ENCODE measurements at regions not wholly inside any gene's neighbourhood (a gene's known extent, or its start where the extent isn't known, plus 50 kb on each side); places are given as distances from the start of the nearest gene placed in this dataset.

DNA sequence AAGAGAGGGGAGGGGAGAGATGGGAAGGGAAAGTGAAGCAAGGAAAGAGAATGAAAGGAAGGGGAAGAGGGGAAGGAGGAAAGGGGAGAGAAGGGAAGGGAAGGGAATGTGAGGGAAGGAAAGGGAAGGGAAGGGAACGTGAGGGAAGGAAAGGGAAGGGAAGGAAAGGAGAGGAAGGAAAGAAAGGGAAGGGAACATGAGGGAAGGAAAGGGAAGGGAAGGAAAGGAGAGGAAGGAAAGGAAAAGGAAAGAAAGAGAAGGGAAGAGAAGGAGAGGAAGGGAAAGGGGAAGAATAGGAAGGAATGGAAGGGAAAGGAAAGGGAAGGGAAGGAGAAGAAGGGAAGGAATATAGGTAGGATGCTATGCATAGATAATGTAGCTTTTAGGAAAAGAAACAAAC lies 139.7 kb upstream of the PTER start:
- no peaks in the 10 kb centered on the region for H3K4me1 ChIP-seq

DNA sequence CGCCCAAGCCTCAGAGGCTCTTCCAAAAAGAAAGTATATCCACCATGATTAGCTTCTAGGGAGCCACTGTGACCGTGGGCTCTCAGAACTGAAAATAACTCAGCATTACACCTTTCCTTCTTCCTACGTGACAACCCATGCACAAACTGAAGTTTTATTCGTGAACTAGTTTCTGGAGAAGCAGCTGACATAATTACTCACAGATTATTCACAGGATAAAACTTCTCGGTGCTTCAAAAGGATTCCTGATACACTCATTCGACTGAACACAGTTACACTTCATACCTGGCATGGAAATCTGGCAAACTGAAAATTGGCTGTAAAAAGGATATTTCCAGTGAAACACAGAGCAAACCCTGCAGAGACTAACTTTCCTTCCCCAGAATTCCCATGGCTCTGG lies 139.2 kb upstream of the PTER start:
- H3K4me3 ChIP-seq = no peak overlapping the region
- intact Hi-C loops (cut with DNase I; ENCODE audit: low total_unique reads) = no loop called here
- no peak for DNase-seq (ENCODE audit: low spot score in 2 of 2)
- TF ChIP-seq, protein P1, sequence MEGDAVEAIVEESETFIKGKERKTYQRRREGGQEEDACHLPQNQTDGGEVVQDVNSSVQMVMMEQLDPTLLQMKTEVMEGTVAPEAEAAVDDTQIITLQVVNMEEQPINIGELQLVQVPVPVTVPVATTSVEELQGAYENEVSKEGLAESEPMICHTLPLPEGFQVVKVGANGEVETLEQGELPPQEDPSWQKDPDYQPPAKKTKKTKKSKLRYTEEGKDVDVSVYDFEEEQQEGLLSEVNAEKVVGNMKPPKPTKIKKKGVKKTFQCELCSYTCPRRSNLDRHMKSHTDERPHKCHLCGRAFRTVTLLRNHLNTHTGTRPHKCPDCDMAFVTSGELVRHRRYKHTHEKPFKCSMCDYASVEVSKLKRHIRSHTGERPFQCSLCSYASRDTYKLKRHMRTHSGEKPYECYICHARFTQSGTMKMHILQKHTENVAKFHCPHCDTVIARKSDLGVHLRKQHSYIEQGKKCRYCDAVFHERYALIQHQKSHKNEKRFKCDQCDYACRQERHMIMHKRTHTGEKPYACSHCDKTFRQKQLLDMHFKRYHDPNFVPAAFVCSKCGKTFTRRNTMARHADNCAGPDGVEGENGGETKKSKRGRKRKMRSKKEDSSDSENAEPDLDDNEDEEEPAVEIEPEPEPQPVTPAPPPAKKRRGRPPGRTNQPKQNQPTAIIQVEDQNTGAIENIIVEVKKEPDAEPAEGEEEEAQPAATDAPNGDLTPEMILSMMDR (IDR thresholded peaks at IDR 0.05) = no peak
- TF ChIP-seq POLR2AphosphoS5 (IDR thresholded peaks at IDR 0.05) (no peak), POLR2A (IDR thresholded peaks at IDR 0.05) (no peak)
- no peaks in the 10 kb centered on the region for H3K27me3 ChIP-seq
- H3K36me3 ChIP-seq = no peaks in the 10 kb centered on the region
- H3K9me3 ChIP-seq = no peaks in the 10 kb centered on the region
- H3K27ac ChIP-seq = no peak overlapping the region
- H3K4me1 ChIP-seq = no peaks in the 10 kb centered on the region

More for the DNA sequence above, 139.7 kb upstream of the PTER start:
- no peak overlapping the region for H3K4me3 ChIP-seq
- H3K9me3 ChIP-seq = no peaks in the 10 kb centered on the region
- TF ChIP-seq POLR2AphosphoS5 (IDR thresholded peaks at IDR 0.05) = no peak
- TF ChIP-seq, protein P1 (IDR thresholded peaks at IDR 0.05) = no peak
- TF ChIP-seq POLR2A (IDR thresholded peaks at IDR 0.05) = no peak
- no peak overlapping the region for H3K27ac ChIP-seq
- H3K27me3 ChIP-seq = no peaks in the 10 kb centered on the region
- no peak for DNase-seq (ENCODE audit: low spot score in 2 of 2)
- intact Hi-C loops (cut with DNase I; ENCODE audit: low total_unique reads) = no loop called here
- no peaks in the 10 kb centered on the region for H3K36me3 ChIP-seq

DNA sequence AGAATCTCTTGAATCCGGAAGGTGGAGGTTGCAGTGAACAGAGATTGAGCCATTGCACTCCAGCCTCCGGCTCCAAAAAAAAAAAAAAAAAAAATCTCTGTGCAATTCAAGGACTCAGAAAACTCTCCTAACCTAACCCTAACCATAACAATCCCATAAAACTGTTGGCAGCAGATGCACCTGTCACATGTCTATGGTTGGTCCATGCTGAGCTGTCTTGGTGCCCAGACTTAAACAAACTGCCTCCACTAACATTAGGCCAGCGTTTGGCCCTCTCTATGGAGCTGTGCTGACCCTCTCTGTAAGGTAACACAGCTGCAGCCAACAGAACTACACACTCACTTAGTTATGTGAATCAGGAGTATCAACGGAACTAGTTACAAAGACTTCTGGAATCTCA lies 132.5 kb upstream of the PTER start:
- H3K27ac ChIP-seq = no peak overlapping the region
- no peaks in the 10 kb centered on the region for H3K36me3 ChIP-seq
- no peak overlapping the region for H3K4me3 ChIP-seq
- intact Hi-C loops (cut with DNase I; ENCODE audit: low total_unique reads) = no loop called here
- no peak for DNase-seq (ENCODE audit: low spot score in 2 of 2)
- H3K9me3 ChIP-seq = no peaks in the 10 kb centered on the region
- no peaks in the 10 kb centered on the region for H3K4me1 ChIP-seq
- TF ChIP-seq POLR2AphosphoS5 (IDR thresholded peaks at IDR 0.05) = no peak
- TF ChIP-seq POLR2A (IDR thresholded peaks at IDR 0.05) = no peak
- TF ChIP-seq, protein P1 (IDR thresholded peaks at IDR 0.05) = no peak
- no peaks in the 10 kb centered on the region for H3K27me3 ChIP-seq

DNA sequence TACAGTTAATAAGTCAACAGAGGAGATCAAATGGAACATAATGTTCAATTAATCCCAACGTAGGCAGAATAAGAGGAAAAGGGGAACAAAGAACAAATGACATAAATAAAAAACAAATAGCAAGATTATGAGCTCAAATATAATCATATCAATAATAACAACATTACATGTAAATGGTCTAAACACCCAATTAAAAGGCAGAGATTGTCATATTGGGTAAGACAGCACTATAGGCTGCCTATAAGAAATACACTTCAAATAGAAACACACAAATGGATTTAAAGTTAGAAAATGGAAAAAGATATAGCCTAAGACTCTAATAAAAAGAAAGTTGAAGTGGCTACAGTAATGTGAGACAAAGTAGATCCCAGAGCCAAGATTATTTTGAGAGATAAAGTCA lies 126.4 kb upstream of the PTER start:
- intact Hi-C loops (cut with DNase I; ENCODE audit: low total_unique reads) = loop anchor here (10.0 kb wide), 1 partner anchor 394 kb away; no protein-coding TSS in a partner anchor
- Histone ChIP-seq H3K27me3 (no peaks in the 10 kb centered on the region), H3K9me3 (peaks cover 0 to 10% of the 10 kb centered on the region in 2 donors), H3K4me1 (no peaks in the 10 kb centered on the region), H3K27ac (no peak overlapping the region), H3K36me3 (no peaks in the 10 kb centered on the region), H3K4me3 (no peak overlapping the region)
- no peak for DNase-seq (ENCODE audit: low spot score in 2 of 2)
- TF ChIP-seq POLR2A (IDR thresholded peaks at IDR 0.05) = no peak

DNA sequence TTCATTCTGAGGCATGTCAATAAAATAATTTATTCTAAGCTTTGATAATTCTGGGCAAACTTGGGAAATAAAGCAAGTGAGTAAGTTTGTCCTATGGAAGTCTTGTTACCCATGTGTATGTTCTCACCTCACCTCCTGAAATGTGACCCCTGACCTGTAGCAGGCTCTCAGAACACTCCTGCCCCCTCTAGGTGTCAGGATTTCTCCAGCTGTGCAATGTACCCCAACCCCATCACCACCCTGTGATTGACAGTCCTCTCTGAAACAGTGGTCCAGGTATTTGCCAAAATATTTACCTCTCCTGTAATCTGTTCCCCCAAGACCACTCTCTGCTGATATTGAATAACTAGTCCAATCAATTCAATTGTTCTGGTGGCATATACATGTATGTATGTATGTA lies 122.6 kb upstream of the PTER start:
- Histone ChIP-seq H3K4me1 (no peaks in the 10 kb centered on the region), H3K27ac (no peak overlapping the region), H3K4me3 (no peak overlapping the region), H3K36me3 (no peaks in the 10 kb centered on the region), H3K9me3 (peaks cover 0 to 10% of the 10 kb centered on the region in 2 donors), H3K27me3 (no peaks in the 10 kb centered on the region)
- TF ChIP-seq POLR2A (IDR thresholded peaks at IDR 0.05) (no peak), POLR2AphosphoS5 (IDR thresholded peaks at IDR 0.05) (no peak)
- TF ChIP-seq, protein P1 (IDR thresholded peaks at IDR 0.05) = no peak
- no peak for DNase-seq (ENCODE audit: low spot score in 2 of 2)
- intact Hi-C loops (cut with DNase I; ENCODE audit: low total_unique reads) = loop anchor here (10.0 kb wide), 1 partner anchor 391 kb away; no protein-coding TSS in a partner anchor

Data from breast epithelium (tissue), 4 donors.